Pulmonary artery endothelial cell (primary cell): ENCODE measurements at regions not wholly inside any gene's neighbourhood (a gene's known extent, or its start where the extent isn't known, plus 50 kb on each side); places are given as distances from the start of the nearest gene placed in this dataset.

Experiments
- DNase-seq: peaks from one replicate; pipeline ENCODE4 v3.0.0-alpha.2; 2011; ENCODE audit warnings: low read depth, low spot score

DNA sequence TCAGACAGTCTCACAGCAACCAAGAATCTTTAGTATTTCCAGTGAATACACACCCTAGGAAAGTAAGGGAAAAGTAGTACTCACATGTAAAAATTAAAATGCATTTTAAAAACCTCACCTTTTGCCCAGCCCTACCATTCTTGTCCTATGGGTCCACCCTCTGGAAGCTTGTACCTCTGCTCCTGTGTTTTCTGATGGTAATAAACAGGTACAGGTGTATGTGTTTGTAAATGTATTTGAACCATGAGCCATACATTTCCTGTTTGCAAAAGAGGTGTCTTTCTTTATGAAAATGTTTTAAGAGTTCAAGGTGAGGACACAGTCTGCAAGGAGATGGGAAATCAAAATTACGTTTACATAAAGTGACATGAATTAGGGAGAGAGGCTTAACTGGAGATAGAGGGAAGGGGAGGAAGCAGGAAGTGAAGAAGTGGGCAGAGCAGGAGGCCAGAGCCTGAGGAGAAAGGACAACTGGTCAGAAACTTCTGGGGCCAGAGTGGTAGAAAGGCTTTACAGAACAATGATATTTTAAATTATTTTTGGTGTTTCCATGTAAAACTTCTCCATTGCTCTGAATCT, 52.0 kb upstream of the IVNS1ABP start:
- no peak for DNase-seq

DNA sequence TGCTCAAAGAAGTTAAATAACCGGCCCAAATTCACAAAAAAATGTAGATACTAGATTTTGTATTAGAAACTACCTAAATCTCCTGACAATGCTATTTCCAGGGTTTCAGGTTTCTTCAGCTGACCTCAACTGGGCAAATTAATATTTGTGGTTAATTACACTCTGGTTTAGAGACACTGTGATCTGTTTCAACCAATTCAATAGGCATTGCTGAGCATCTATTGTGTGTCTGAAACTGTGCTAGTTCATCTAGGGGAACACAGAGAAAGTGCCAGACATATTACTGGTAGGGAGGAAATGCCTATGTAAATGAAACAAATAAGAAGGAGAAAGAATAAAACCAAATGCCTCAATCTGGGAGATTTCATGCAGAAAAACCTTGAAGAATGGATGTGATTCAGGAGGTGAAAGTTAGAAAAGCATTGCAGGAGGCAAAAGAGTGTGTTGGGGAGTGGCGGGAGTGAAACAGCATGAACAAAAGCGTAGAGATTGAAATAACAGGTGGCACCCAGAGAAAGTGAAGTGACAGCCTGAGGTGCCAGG, 51.3 kb upstream of the IVNS1ABP start:
- no peak for DNase-seq

DNA sequence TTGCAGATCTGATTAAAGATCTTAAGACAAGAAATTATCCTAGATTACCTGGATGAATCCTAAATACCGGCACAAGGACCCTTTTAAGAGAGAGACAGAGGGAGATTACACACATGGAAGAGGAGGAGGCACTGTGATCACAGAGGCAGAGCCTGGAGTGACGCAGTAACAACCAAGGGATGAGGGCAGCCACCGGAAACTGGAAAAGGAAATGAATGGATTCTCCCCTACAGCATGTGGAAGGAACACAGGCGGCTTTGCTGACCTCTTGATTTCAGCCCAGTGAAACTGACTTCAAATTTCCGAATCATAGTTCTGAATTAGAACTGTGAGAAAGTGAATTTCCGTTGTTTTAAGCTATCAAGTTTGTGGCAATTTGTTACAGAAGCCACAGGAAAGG, 50.2 kb upstream of the IVNS1ABP start:
- DNase-seq = peak; percentile 70
